ENCODE measurements at regions not wholly inside any gene's neighbourhood (a gene's known extent, or its start where the extent isn't known, plus 50 kb on each side); places are given as distances from the start of the nearest gene placed in this dataset.

GRCh38 chr2:65917986-65918385 lies 485.6 kb upstream of the SPRED2 start:
- TF ChIP-seq SP2 (tag by site-specific recombination; IDR thresholded peaks at IDR 0.05) (no peak), CTCF (tag by site-specific recombination; IDR thresholded peaks at IDR 0.05) (no peak), ZNF423 (tag by site-specific recombination; IDR thresholded peaks at IDR 0.05) (no peak), ZNF645 (tag by site-specific recombination; IDR thresholded peaks at IDR 0.05) (no peak), REST (tag by site-specific recombination; IDR thresholded peaks at IDR 0.05) (no peak), ZNF184 (tag by site-specific recombination; IDR thresholded peaks at IDR 0.05) (no peak), BCL11A (tag by site-specific recombination; IDR thresholded peaks at IDR 0.05; ENCODE audit: low read depth) (no peak), ZSCAN18 (tag by site-specific recombination; IDR thresholded peaks at IDR 0.05) (no peak), ZNF580 (tag by site-specific recombination; IDR thresholded peaks at IDR 0.05) (no peak), TCF7L2 (IDR thresholded peaks at IDR 0.05; ENCODE audit: borderline replicate concordance, low read depth, low read length) (no peak)
